Suppressor macrophage treated with lipopolysaccharide for 4 hours (primary cell): ENCODE measurements at regions not wholly inside any gene's neighbourhood (a gene's known extent, or its start where the extent isn't known, plus 50 kb on each side); places are given as distances from the start of the nearest gene placed in this dataset.

Source experiments
- DNase-seq: peaks from one replicate; pipeline ENCODE4 v3.0.0-alpha.2; 2020

- DNase-seq, result no peak
Measured at GRCh38 chr12:112559784-112560183, 141.0 kb downstream of the PTPN11 start.

- no peak for DNase-seq
Measured at GRCh38 chr12:112564160-112564784, 145.5 kb downstream of the PTPN11 start.

GRCh38 chr12:112568641-112569040 is 149.9 kb downstream of the PTPN11 start:
- no peak for DNase-seq

- no peak for DNase-seq
Measured at GRCh38 chr12:112570096-112570495, 151.3 kb downstream of the PTPN11 start.

DNA sequence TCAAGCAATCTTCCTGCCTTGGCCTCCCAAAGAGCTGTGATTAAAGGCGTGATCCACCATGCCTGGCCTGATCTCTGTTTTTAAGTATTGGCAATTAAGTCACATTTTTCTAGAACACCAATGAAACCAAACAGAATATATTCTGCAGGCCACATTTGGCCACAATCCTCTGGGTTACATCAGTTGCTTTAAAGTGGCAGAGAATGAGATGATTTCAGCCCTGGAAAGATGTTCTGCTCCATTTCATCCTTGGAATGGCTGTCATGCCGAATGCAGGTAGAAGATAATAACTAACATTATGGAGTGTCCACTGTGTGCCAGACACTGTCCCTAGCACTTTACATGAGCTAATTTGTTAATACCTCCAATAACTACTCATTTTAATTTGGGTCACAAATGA is 154.4 kb downstream of the PTPN11 start:
- no peak for DNase-seq

GRCh38 chr12:112574896-112575558 is 156.3 kb downstream of the PTPN11 start:
- DNase-seq, result no peak

DNA sequence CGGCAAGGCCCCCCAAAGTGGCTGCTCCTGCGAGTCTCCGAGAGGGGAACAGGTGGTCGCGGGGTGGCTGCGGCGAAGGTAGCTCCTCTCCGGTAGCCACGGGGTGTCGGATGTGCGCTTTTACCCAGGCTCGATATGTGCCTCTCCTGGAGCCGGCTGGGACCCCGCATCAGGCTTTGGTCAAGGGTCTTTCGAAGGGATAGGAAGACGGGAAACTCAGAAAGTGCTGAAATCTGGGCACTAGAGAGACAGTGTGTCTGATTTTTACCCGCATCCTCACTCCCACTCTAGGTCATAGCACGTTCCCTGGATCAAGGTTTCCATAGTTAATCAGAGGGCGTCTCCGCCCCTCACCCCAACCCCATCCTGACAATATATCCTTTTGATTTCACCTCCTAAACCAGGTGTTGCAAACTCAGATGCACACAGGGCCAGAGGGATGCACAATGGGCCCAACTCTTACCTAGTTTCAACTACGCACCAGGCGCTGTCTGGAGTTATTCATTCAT is 156.9 kb downstream of the PTPN11 start:
- DNase-seq, result no peak

GRCh38 chr12:112577473-112578329 is 159.0 kb downstream of the PTPN11 start:
- DNase-seq, result no peak

- no peak for DNase-seq
Measured at GRCh38 chr12:112584266-112584722, 165.5 kb downstream of the PTPN11 start.

DNA sequence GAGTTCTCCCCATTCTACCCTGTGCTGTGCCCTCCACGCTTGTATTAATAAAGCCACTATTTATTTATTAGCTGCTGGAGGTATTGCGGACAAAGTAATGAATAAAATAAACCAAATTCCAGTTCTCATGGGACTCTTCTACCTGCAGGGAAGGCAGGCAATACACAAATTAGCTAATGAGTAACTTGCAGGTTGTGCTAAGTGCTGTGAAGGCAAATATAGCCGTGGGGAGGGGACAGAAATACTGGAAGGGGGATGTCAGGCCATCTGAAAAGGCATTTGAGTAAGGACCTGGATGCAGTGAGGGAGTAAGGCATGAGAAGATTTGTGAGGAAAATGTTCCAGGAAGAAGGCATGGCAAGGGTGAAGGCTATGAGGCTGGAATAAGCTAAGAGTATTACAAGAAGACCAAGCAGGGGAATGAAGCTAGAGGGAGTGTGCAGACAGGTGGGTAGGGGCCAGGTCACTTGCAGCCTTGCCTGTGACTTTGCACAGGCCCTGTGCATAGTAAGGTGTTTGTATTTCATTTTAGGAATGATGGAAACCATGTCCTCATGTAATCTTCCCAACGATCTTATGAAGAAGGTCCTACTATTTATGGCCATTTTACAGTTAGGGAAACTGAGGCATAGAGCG is 167.5 kb downstream of the PTPN11 start:
- DNase-seq, result no peak

- DNase-seq, result no peak
Measured at GRCh38 chr12:112589275-112589674, 170.5 kb downstream of the PTPN11 start.

GRCh38 chr12:112590281-112590680 is 171.5 kb downstream of the PTPN11 start:
- no peak for DNase-seq

GRCh38 chr12:112591488-112591887 is 172.7 kb downstream of the PTPN11 start:
- DNase-seq, result no peak

DNA sequence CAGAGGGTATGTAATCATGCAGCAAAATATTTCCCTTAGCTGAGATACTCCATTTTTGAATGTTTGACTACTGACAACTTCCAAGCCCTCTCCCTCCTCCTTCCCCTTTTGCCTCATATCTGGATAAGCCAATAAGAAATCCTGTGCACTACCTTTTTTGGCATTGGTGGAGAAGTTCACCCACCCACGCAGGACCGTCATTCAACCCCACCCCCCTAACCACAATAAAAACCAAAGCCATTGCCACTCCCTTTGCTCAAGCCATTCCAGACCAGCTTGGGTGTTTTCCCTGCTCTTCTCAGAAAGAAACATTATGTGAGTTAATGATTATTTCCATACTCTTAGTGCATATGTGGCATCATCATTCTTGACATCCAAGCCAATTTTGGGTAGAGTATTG is 176.7 kb downstream of the PTPN11 start:
- peak; percentile 67 for DNase-seq

- DNase-seq, result peak; percentile 12
Measured at GRCh38 chr12:112597986-112598385, 179.2 kb downstream of the PTPN11 start.

DNA sequence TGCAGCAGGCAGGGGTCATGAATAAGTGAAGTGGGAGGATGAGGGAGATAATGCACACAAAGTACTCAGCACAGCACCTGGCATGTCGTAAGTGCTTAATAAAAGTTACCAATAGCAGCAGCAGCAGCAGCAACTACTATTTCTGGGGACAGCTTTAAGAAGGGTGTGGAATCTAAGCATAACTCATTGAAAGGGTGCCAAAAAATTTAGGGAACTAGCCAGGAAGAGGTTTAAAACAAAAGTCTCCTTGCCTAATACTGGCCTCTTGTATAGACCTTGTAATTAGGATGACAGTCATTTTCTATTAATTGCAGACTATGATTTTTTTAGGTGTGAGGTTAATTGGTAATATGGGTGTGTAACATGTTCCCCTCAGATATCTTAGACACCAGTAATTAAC is 179.9 kb downstream of the PTPN11 start:
- peak; percentile 57 for DNase-seq

DNA sequence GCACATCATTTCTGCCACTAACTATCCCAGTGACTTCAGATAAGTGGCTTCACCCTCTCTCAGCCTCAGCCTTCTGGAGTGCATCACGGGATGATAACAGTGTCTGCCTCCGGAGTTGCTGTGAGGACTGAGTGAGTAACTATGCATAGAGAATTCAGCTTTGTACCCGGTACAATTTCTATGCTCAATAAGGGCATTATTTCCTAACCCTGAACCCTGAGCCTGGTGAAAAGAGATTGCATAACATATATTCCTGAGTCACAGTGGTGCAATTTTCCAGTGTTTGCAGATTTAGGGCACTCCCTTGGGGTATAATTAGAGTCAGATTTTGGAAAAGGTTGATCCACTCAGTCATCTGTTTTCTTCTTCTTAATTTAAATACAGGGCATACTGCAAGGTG is 181.1 kb downstream of the PTPN11 start:
- DNase-seq, result peak; percentile 87

- DNase-seq, result no peak
Measured at GRCh38 chr12:112602150-112602549, 183.4 kb downstream of the PTPN11 start.

GRCh38 chr12:112606611-112607365 is 184.8 kb upstream of the RPH3A start:
- DNase-seq, result peak; percentile 64

- DNase-seq, result no peak
Measured at GRCh38 chr12:112607427-112607826, 184.1 kb upstream of the RPH3A start.

DNA sequence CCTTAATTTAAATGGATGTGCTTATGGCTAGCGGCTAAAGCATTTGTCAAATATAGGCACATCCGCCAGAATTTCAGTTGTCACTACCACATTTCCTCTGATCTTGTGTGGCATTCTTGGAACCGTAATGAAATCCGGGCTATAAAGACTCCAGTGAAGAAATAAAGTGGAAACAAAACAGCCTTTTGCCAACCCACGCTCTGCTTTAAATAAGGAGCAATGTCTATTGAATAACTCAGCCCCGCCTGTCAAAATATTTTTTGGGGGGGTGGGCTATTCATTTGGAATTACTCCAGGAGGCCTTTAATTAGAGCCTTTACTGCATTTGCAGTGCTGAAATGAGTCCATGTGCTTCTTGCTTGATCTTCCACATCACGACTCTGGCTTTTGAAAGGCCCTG is 179.6 kb upstream of the RPH3A start:
- no peak for DNase-seq

- DNase-seq, result no peak
Measured at GRCh38 chr12:112615196-112615595, 176.4 kb upstream of the RPH3A start.
